ENCODE measurements at regions not wholly inside any gene's neighbourhood (a gene's known extent, or its start where the extent isn't known, plus 50 kb on each side); places are given as distances from the start of the nearest gene placed in this dataset. TPM values are rescaled to one million over a fixed set of nuclear protein-coding genes. Genes with fewer than 3 reads are reported as not detected.

DNA sequence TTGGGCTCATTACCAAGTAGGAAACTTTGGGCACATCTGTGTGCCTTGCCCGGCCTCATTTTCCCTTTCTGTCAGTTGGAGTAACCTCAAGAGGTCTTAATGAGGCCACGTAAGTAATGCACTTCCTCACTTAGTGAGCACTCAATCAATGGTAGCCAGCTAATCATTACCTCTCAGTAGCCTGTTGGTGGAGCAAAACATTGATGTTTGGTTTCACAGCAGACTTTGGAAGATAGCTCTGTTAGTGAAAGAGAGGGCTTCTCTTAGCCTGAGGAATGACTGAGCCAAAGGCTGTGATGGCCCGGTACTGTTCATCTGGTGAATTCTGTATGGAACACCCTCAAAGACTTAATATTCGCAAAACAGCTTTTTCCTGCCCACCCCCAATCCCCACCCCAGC lies 55.9 kb upstream of the ID4 start:
- no peak overlapping the region for H3K4me3 ChIP-seq (ENCODE audit: low read depth, low read length)
- H3K27ac ChIP-seq (ENCODE audit: low read depth), result no peak overlapping the region
- peaks cover 1% of the 10 kb centered on the region for H3K4me1 ChIP-seq (ENCODE audit: insufficient read depth)
- H3K36me3 ChIP-seq (ENCODE audit: insufficient read depth), result no peaks in the 10 kb centered on the region
- WGBS, result 95% methylated on average over 4 of the region's 4 CpGs
- DNase-seq (ENCODE audit: extremely low spot score), result no peak

DNA sequence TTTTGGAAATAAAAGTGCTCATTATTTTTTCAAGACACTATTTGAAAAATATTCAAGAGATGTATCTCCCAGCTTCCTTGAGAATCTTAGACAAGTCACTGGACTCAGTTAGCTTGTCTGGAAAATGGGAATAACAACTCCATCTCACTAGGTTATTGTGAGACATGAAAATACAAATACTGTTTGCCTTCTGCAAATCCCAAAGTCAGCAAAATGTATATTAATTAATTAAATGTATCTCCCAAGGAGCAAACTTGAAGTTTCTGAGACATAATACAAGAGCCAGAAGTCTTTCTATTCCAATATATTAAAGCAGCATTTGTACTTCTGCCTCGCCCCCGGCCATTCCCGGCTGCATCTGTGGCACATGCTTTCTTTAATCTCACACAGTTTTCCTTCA lies 54.6 kb upstream of the ID4 start:
- Histone ChIP-seq H3K27ac (ENCODE audit: low read depth) (no peak overlapping the region), H3K36me3 (ENCODE audit: insufficient read depth) (no peaks in the 10 kb centered on the region), H3K4me1 (ENCODE audit: insufficient read depth) (peaks cover 1% of the 10 kb centered on the region), H3K4me3 (ENCODE audit: low read depth, low read length) (no peak overlapping the region)
- WGBS, result 93% methylated on average over 3 of the region's 3 CpGs
- no peak for DNase-seq (ENCODE audit: extremely low spot score)

Small RNAs in the stretch of these regions (small RNA-seq; reads per million reads assigned to genes)
- gene MIR548A1 (not detected), gene RNA5SP205 (not detected), gene RNU6-801P (not detected)
